IPS-20b (cell line): ENCODE measurements at regions not wholly inside any gene's neighbourhood (a gene's known extent, or its start where the extent isn't known, plus 50 kb on each side); places are given as distances from the start of the nearest gene placed in this dataset.

Source experiments
- H3K27ac ChIP-seq: one replicate; pipeline ENCODE4 v1.5.1; 2013; ENCODE audit warnings: low read length
- H3K27me3 ChIP-seq: 2 replicates; pipeline ENCODE4 v1.6.1; 2013; ENCODE audit warnings: mild to moderate bottlenecking, low read length, inconsistent platforms; ENCODE audit not compliant: insufficient read depth
- H3K36me3 ChIP-seq: 2 replicates; pipeline ENCODE4 v1.6.1; 2013; ENCODE audit warnings: low read depth, mild to moderate bottlenecking, inconsistent platforms, low read length, moderate library complexity; ENCODE audit not compliant: insufficient read depth
- H3K4me1 ChIP-seq: 2 replicates; pipeline ENCODE4 v1.6.1; 2013; ENCODE audit warnings: mild to moderate bottlenecking, control low read depth, inconsistent platforms, low read length, moderate library complexity; ENCODE audit not compliant: insufficient read depth
- H3K4me3 ChIP-seq: 2 replicates; pipeline ENCODE4 v1.5.1; 2013; ENCODE audit warnings: mild to moderate bottlenecking, low read length, inconsistent platforms
- H3K9ac ChIP-seq: 2 replicates; pipeline ENCODE4 v1.6.1; 2013; ENCODE audit warnings: low read depth, mild to moderate bottlenecking, inconsistent platforms, low read length, moderate library complexity
- H3K9me3 ChIP-seq: 2 replicates; pipeline ENCODE4 v1.6.1; 2013; ENCODE audit warnings: mild to moderate bottlenecking, low read depth, low read length, inconsistent platforms; ENCODE audit not compliant: insufficient read depth

- Histone ChIP-seq H3K9ac (no peak overlapping the region), H3K4me3 (no peak overlapping the region), H3K9me3 (no peaks in the 10 kb centered on the region), H3K27me3 (no peaks in the 10 kb centered on the region), H3K27ac (no peak overlapping the region), H3K36me3 (no peaks in the 10 kb centered on the region), H3K4me1 (no peaks in the 10 kb centered on the region)
These were observed 249.4 kb upstream of the SOX11 start for GRCh38 chr2:5442736-5443135.

- Histone ChIP-seq H3K36me3 (no peaks in the 10 kb centered on the region), H3K27ac (no peak overlapping the region), H3K4me3 (no peak overlapping the region), H3K9me3 (no peaks in the 10 kb centered on the region), H3K4me1 (no peaks in the 10 kb centered on the region), H3K27me3 (no peaks in the 10 kb centered on the region), H3K9ac (no peak overlapping the region)
These were observed 248.0 kb upstream of the SOX11 start for GRCh38 chr2:5444168-5444567.

- H3K36me3 ChIP-seq = no peaks in the 10 kb centered on the region
- H3K27ac ChIP-seq = no peak overlapping the region
- no peak overlapping the region for H3K4me3 ChIP-seq
- H3K9ac ChIP-seq = no peak overlapping the region
- no peaks in the 10 kb centered on the region for H3K9me3 ChIP-seq
- H3K4me1 ChIP-seq = no peaks in the 10 kb centered on the region
- H3K27me3 ChIP-seq = no peaks in the 10 kb centered on the region
These were observed 247.3 kb upstream of the SOX11 start for GRCh38 chr2:5444854-5445253.

- H3K9me3 ChIP-seq = no peaks in the 10 kb centered on the region
- H3K4me3 ChIP-seq = no peak overlapping the region
- H3K27me3 ChIP-seq = no peaks in the 10 kb centered on the region
- no peak overlapping the region for H3K27ac ChIP-seq
- H3K4me1 ChIP-seq = peaks cover 8% of the 10 kb centered on the region; the same call in 1 of the 2 replicates
- no peaks in the 10 kb centered on the region for H3K36me3 ChIP-seq
- no peak overlapping the region for H3K9ac ChIP-seq
These were observed 242.3 kb upstream of the SOX11 start for GRCh38 chr2:5449867-5450266.

GRCh38 chr2:5453220-5454050 is 238.7 kb upstream of the SOX11 start:
- Histone ChIP-seq H3K9ac (no peak overlapping the region), H3K36me3 (no peaks in the 10 kb centered on the region), H3K4me1 (peaks cover 8% of the 10 kb centered on the region; the same call in 1 of the 2 replicates), H3K4me3 (no peak overlapping the region), H3K27ac (no peak overlapping the region), H3K27me3 (no peaks in the 10 kb centered on the region), H3K9me3 (no peaks in the 10 kb centered on the region)

- Histone ChIP-seq H3K36me3 (no peaks in the 10 kb centered on the region), H3K9ac (no peak overlapping the region), H3K27ac (no peak overlapping the region), H3K9me3 (no peaks in the 10 kb centered on the region), H3K4me1 (peaks cover 8% of the 10 kb centered on the region; the same call in 1 of the 2 replicates), H3K4me3 (no peak overlapping the region), H3K27me3 (no peaks in the 10 kb centered on the region)
These were observed 238.2 kb upstream of the SOX11 start for GRCh38 chr2:5454051-5454390.

- Histone ChIP-seq H3K9ac (no peak overlapping the region), H3K27ac (no peak overlapping the region), H3K27me3 (no peaks in the 10 kb centered on the region), H3K4me1 (peaks cover 1% of the 10 kb centered on the region; the same call in 1 of the 2 replicates), H3K36me3 (no peaks in the 10 kb centered on the region), H3K9me3 (no peaks in the 10 kb centered on the region), H3K4me3 (no peak overlapping the region)
These were observed 233.1 kb upstream of the SOX11 start for GRCh38 chr2:5459041-5459440.

- Histone ChIP-seq H3K27ac (no peak overlapping the region), H3K9ac (no peak overlapping the region), H3K36me3 (no peaks in the 10 kb centered on the region), H3K4me1 (peaks cover 6% of the 10 kb centered on the region; the same call in 1 of the 2 replicates), H3K27me3 (no peaks in the 10 kb centered on the region), H3K9me3 (no peaks in the 10 kb centered on the region), H3K4me3 (no peak overlapping the region)
These were observed 227.5 kb upstream of the SOX11 start for GRCh38 chr2:5464657-5465056.

GRCh38 chr2:5465859-5466258 is 226.3 kb upstream of the SOX11 start:
- Histone ChIP-seq H3K9ac (no peak overlapping the region), H3K4me1 (peaks cover 6% of the 10 kb centered on the region; the same call in 1 of the 2 replicates), H3K27me3 (no peaks in the 10 kb centered on the region), H3K9me3 (no peaks in the 10 kb centered on the region), H3K36me3 (no peaks in the 10 kb centered on the region), H3K4me3 (no peak overlapping the region), H3K27ac (no peak overlapping the region)

- Histone ChIP-seq H3K4me1 (peaks cover 6% of the 10 kb centered on the region; the same call in 1 of the 2 replicates), H3K27ac (no peak overlapping the region), H3K9me3 (no peaks in the 10 kb centered on the region), H3K36me3 (no peaks in the 10 kb centered on the region), H3K9ac (no peak overlapping the region), H3K4me3 (no peak overlapping the region), H3K27me3 (no peaks in the 10 kb centered on the region)
These were observed 224.8 kb upstream of the SOX11 start for GRCh38 chr2:5467178-5467905.

- Histone ChIP-seq H3K4me1 (no peaks in the 10 kb centered on the region), H3K27ac (no peak overlapping the region), H3K9ac (no peak overlapping the region), H3K27me3 (no peaks in the 10 kb centered on the region), H3K4me3 (no peak overlapping the region), H3K36me3 (no peaks in the 10 kb centered on the region), H3K9me3 (no peaks in the 10 kb centered on the region)
These were observed 219.5 kb upstream of the SOX11 start for GRCh38 chr2:5472673-5473072.

GRCh38 chr2:5473635-5474034 is 218.5 kb upstream of the SOX11 start:
- no peaks in the 10 kb centered on the region for H3K27me3 ChIP-seq
- no peak overlapping the region for H3K9ac ChIP-seq
- peaks cover under 1% of the 10 kb centered on the region; the same call in 1 of the 2 replicates for H3K4me1 ChIP-seq
- H3K36me3 ChIP-seq = no peaks in the 10 kb centered on the region
- H3K27ac ChIP-seq = no peak overlapping the region
- H3K4me3 ChIP-seq = no peak overlapping the region
- H3K9me3 ChIP-seq = no peaks in the 10 kb centered on the region
